H7 (cell line): ENCODE measurements at regions not wholly inside any gene's neighbourhood (a gene's known extent, or its start where the extent isn't known, plus 50 kb on each side); places are given as distances from the start of the nearest gene placed in this dataset.
A peak's percentile ranks its signal among the peaks of the same experiment; 100 is the strongest.

ENCODE experiments used
- DNase-seq: peaks from one replicate; pipeline ENCODE4 v3.0.0; 2012
- H3K27me3 ChIP-seq: 2 replicates; pipeline ENCODE4 v1.6.0; 2011; ENCODE audit warnings: mild to moderate bottlenecking, low read length; ENCODE audit not compliant: control insufficient read depth, insufficient read depth
- H3K36me3 ChIP-seq: replicated peaks from 2 replicates; pipeline ENCODE4 v1.5.1; 2011; ENCODE audit warnings: low read length; ENCODE audit not compliant: control insufficient read depth, insufficient read depth
- H3K4me3 ChIP-seq: 2 replicates; pipeline ENCODE4 v1.5.1; 2011; ENCODE audit warnings: low read depth, mild to moderate bottlenecking, control low read depth, low read length, moderate library complexity; ENCODE audit not compliant: insufficient read depth

DNA sequence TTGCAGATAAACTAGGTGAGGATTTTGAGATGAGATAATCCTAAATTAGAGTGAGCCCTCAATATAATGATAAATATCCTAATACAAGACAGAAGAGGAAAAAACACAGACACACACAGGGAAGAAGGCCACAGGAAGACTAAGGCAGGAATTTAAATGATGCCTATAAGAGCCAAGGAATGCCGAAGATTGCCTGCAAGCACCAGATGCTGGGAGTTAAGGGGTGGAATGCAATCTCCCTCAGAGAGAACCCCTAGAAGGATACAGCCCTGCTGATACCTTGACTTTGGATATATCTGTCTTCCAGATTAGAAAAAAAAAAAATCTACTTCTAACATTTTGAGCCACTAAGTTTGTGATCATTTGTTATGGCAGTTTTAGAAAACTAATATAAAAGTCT lies 299.7 kb upstream of the PRMT6 start:
- Histone ChIP-seq H3K4me3 (no peak overlapping the region), H3K36me3 (no peaks in the 10 kb centered on the region), H3K27me3 (no peaks in the 10 kb centered on the region)
- DNase-seq = peak; percentile 2

DNA sequence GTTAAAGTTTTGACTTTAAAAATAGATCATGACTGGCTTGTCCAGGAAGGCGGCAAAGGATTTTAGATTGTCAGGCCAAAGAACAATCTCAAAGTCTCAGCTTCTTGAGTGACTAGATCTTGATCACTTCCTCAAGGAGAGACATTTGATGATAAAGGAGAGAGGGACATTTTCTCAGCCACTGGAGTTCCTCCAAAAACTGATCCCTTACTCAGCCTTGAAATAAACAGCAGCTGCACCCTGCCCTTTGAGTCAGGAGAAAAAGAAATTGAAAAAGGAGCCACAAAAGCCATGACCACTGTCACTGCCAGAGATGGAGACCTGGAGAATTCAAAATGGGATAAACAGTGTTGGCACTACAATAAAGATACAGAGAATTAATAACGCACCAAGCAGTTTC lies 288.4 kb upstream of the PRMT6 start:
- no peak for DNase-seq
- no peaks in the 10 kb centered on the region for H3K27me3 ChIP-seq
- no peak overlapping the region for H3K4me3 ChIP-seq
- no peaks in the 10 kb centered on the region for H3K36me3 ChIP-seq

DNA sequence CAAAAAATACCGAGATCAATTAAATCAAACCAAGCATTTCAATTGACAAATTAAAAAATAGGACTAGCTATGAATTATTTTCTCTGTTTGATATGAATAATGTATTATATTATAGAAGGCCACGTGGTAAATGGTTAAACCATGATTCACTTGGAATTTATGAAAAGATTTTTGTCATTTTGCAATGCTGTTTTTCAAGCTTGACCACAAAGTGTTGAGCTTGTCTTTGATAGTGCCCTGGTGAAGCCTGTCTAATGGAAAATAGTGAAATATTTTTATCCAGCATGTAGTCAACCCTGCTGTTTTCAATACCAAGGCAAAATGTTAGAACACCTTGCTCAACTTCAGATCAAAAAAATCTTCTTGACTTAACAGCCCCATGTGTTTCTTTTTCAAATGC lies 288.0 kb upstream of the PRMT6 start:
- Histone ChIP-seq H3K4me3 (no peak overlapping the region), H3K27me3 (no peaks in the 10 kb centered on the region), H3K36me3 (no peaks in the 10 kb centered on the region)
- DNase-seq = no peak

DNA sequence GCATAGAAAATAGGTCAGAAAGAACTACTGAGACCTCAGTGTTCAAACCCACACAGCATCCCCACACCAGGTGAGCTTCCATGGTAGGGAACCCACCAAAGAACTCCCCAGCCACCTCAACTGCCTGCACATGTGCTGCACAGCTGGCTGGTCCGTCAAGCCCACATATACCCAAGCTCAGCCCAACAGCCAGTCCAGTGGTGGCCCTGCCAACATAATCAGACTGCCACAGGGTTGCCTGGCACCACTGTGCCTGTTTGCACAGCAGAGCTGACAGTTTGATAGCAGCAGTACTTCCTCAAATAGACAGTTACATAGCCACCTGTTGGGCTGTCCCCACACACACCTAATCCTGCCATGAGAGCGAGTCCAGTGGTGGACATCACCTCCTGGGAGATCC lies 283.3 kb upstream of the PRMT6 start:
- no peak for DNase-seq
- H3K36me3 ChIP-seq = no peaks in the 10 kb centered on the region
- H3K27me3 ChIP-seq = no peaks in the 10 kb centered on the region
- no peak overlapping the region for H3K4me3 ChIP-seq

DNA sequence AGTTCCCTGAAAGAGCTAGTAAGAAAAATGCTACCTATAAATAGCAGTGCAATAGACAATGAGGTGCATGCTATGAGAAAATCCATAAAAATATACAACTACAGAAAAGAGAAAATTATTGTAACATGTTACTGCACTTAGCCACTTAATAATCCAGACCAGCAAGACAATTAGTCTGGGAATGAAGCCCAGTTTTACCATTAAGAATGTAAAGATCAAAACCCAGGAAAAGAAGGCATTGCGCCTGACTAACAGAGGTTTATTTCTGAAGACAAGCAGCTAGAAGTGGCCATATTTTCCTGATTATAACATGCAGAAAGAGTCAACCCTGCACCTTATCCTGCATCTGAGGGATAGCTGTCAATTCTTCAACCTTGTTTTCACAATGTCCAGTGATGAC lies 276.4 kb upstream of the PRMT6 start:
- no peak overlapping the region for H3K4me3 ChIP-seq
- no peaks in the 10 kb centered on the region for H3K27me3 ChIP-seq
- no peaks in the 10 kb centered on the region for H3K36me3 ChIP-seq
- no peak for DNase-seq

DNA sequence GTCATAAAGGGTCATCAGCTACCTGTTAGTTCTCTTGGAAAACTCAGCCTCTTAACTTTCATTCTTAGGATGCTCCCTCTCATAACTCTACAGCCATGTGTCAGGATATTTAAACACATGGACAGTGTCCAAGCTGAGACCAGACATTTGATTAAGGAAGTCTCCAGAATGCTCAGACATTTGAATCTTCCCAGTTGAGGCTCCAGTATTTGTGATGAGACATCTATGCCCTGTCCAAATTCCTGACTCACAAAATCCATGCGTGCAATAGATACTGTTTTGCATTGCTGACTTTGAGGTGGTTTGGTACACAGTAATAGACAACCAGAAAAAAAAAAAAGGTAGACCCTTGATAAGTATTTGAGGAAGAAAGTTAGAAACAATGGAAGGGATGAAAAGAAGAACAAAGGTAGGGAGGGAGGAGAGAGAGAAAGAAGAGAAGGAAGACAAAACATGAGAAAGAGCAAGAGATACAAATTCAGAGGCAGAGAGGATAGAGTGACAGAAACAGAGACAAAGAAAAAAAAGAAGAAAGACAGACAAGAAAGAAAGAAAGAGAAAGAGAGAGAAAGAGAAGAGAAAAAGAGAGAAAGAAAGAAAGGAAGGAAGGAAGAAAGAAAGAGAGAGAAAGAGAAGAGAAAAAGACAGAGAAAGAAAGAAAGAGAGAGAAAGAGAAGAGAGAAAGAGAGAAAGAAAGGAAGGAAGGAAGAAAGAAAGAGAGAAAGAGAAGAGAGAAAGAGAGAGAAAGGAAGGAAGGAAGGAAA lies 275.5 kb upstream of the PRMT6 start:
- H3K4me3 ChIP-seq = no peak overlapping the region
- H3K36me3 ChIP-seq = no peaks in the 10 kb centered on the region
- DNase-seq = no peak
- no peaks in the 10 kb centered on the region for H3K27me3 ChIP-seq

DNA sequence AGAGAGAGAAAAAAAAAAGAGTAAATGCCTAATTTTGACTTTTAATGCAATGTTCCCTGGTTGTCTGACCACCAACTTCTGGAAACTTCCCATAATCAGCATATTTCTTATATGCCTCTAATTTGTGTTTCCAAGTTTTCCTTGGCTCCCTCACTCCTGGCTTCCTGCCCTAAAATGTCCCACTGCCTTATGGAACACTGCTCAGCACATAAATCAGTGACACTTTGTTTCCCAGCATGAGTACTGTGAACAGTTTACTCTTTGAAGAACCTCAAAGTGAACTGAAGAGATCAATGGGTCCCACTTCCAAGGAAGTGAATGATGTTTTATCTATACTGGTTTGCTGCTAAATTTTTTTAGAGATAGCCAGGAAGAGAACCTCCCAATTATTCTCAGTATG lies 271.3 kb upstream of the PRMT6 start:
- no peak for DNase-seq
- no peak overlapping the region for H3K4me3 ChIP-seq
- H3K36me3 ChIP-seq = no peaks in the 10 kb centered on the region
- H3K27me3 ChIP-seq = no peaks in the 10 kb centered on the region

DNA sequence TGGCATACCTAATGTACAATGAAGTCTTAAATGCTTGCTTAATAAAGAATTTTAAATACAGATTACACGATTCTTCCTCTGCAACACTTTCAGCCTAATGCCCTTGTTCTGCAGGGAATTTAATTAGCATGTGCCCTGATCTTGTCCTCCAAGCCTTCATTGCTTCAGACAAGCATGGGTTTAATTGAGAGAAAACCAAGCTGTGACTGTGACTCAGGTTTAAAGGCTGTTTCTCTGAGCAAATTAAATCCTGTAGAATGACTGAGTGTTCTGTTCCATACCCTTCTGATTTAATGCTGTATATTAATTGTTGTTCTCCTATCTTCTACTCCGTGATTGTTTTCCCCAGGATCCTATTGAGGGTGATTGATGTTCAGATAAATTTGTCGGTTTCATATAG lies 269.0 kb upstream of the PRMT6 start:
- H3K36me3 ChIP-seq = no peaks in the 10 kb centered on the region
- H3K4me3 ChIP-seq = no peak overlapping the region
- no peak for DNase-seq
- no peaks in the 10 kb centered on the region for H3K27me3 ChIP-seq

DNA sequence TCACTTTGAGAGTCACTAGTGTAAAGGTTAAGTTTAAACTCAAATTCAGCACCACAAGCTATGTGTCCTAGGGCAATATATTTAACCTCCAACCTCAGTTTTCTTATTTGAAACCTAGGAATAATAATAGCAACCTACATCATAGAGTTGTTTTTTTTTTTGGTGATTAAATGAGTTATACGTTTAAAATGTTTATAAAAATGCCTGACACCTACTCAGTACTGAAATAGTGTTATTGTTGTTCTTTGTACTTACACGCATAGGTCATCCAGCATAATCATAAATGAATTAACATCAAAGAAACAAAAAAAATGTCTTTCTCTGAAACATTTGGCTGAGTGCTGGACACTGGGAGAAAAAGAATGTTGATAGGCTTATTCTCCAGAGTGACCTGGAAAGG lies 266.8 kb upstream of the PRMT6 start:
- DNase-seq = no peak
- no peaks in the 10 kb centered on the region for H3K36me3 ChIP-seq
- no peaks in the 10 kb centered on the region for H3K27me3 ChIP-seq
- H3K4me3 ChIP-seq = no peak overlapping the region

DNA sequence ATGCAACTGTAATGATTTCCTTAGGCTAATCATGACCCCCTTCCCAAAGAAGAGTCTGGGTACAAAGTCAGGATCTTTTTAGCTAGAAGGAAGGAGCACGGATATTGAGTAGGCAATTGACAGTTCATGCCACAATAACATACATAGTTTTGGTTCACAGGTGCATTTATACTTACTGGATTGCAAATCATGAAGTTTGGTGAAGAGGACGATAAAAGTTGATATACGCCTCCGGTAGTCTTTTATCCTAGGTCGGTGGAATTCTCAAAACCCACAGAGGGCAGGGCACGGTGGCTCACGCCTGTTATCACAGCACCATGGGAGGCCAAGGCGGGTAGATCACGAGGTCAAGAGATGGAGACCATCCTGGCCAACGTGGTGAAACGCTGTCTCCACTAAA lies 265.4 kb upstream of the PRMT6 start:
- no peaks in the 10 kb centered on the region for H3K36me3 ChIP-seq
- H3K4me3 ChIP-seq = no peak overlapping the region
- H3K27me3 ChIP-seq = no peaks in the 10 kb centered on the region
- no peak for DNase-seq

DNA sequence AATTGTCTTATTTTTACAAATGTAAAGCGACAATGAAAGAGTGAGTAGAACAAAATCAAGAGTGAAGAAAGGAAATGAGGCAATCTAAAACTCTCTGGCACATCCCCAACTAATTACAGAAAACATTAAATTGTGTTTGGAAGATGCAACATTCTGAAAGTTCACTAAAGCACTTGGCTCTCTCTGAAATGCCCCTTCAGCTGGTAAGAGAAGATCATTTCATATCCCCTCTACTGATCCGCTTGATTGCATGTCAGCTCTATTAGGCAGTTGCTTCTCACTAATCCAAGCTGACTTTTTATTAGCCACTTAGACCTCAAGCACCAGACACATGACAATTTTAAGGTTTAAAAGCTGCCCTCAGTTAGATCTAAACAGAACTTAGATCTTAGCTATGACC lies 262.8 kb upstream of the PRMT6 start:
- Histone ChIP-seq H3K4me3 (no peak overlapping the region), H3K27me3 (no peaks in the 10 kb centered on the region), H3K36me3 (no peaks in the 10 kb centered on the region)
- DNase-seq = no peak

DNA sequence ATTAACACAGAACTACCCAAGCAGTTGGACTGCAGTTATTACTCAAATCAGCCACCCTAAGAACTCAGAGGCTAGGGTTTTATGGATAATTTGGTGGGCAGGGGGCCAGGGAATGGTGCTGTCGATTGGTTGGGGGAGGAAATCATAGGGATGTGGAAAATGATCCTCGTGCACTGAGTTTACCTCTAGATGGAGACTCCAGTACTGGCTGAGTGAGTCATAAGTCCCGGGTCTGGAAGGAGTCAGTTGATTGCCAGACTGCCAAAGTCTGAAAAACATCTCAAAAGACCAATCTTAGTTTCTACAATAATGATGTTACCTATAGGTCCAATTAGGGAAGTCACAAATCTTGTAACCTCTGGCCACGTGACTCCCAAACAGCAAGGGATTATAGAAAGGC lies 257.5 kb upstream of the PRMT6 start:
- Histone ChIP-seq H3K27me3 (no peaks in the 10 kb centered on the region), H3K4me3 (no peak overlapping the region), H3K36me3 (no peaks in the 10 kb centered on the region)
- no peak for DNase-seq

DNA sequence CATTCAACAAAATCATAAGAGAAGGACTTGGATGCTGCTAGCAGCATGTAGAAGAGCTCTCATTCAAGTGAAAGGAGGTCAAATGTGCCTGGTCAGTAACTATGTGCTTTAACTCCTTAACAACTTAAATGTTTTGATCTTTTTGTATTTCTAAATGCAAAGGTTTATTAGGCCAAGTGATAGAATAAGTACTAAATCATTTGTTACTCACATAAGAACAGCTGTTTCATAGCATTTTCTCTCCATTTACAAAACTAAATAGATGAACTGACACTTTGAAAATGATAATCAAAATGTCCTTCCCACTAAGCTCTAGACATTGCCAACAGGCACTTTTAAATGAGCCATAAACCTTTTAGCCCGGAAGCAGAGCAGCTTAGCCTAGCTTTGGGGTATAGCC lies 254.3 kb upstream of the PRMT6 start:
- Histone ChIP-seq H3K36me3 (no peaks in the 10 kb centered on the region), H3K4me3 (no peak overlapping the region), H3K27me3 (no peaks in the 10 kb centered on the region)
- DNase-seq = no peak

DNA sequence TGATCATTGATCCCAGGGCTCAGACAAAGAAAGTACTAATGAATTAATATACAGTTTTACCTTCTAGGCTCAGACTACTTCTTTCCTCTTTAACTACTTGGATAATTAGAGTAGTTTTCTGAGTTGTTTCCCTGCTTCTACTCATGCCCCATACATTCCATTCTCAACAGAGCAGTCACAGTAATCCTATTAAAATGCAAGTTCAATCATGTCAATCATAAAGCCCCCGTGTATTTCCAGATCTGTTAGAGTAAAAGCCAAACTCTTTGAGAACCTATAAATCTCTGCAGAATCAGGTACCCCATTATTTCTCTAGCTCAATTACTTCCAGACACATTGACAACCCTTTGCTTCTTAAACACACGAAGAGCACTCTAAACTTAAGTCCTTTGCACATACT lies 242.1 kb upstream of the PRMT6 start:
- no peak for DNase-seq
- Histone ChIP-seq H3K36me3 (no peaks in the 10 kb centered on the region), H3K4me3 (no peak overlapping the region), H3K27me3 (no peaks in the 10 kb centered on the region)

DNA sequence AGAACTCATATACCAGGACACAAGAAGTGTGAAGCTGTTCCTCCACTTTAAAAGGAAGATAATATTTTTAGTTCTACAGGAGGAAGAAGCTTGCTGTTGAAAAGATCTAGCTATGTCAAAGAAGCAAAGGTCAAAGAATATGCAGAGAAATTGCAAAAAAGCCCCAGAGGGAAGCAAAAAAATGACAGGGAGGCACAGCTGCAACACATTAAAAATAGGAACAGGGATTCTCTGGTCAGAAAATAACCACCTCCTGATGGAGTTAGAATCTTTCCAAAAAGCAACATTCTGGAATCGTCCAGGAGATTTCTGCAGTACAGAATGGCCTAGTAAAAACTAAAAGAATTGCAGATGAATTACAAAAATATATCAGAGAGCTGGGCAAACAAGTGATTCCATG lies 238.9 kb upstream of the PRMT6 start:
- no peak for DNase-seq
- Histone ChIP-seq H3K36me3 (no peaks in the 10 kb centered on the region), H3K27me3 (no peaks in the 10 kb centered on the region), H3K4me3 (no peak overlapping the region)

DNA sequence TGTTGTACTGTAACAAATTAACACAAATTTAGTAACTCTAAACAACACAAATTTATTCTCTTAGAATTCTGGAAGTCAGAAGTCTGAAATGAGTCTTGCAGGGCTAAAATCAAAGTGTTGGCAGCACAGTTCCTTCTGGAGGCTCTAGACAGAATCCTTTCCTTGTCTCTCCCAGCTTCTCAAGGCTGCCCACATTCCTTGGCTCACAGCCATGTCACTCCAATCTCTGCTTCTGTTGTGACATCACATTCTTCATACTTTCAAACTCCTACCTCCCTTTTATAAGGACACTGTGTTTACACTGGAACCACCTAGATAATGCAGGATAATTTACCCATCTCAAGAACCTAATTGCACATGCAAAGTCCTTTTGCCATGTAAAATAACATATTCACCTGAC lies 225.0 kb upstream of the PRMT6 start:
- Histone ChIP-seq H3K36me3 (no peaks in the 10 kb centered on the region), H3K27me3 (no peaks in the 10 kb centered on the region), H3K4me3 (no peak overlapping the region)
- no peak for DNase-seq
